Pons (tissue), 1 donor: ENCODE measurements at regions not wholly inside any gene's neighbourhood (a gene's known extent, or its start where the extent isn't known, plus 50 kb on each side); places are given as distances from the start of the nearest gene placed in this dataset.
"Not testable (repeated sequence)": the region's sequence is repeated elsewhere in the genome, so short reads cannot be mapped to it uniquely, and the experiment has no call there.

Experiments
- DNase-seq: peaks from one replicate; pipeline ENCODE4 v3.0.0-alpha.2; 2016; ENCODE audit warnings: low spot score

DNA sequence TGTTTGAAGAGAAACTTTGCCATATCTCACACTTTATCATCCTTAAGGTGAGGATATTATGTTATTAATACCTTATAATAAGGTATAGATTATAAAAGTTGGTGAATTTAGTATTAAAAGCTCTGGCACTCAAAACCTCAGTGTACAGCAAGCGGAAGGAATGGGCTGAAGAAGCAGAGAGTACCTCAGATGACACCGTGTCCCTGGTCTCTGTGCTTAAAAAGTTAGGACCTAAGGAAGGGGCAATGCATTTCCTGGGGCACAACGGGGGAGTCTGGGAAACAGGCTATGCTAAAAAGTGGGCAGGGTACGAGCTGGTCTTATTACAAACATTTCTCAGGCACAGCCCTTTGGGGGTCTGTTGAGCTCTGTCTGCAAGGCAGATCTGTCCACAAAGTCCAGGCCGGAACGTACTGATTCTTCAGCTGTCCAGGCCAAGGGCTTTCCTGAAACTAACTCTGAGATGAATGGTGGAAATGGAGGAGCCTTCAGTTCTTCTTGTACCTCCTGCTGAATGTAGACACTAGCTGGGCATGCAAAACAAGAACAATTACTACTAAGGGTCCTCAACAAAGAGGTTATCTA lies 202.7 kb downstream of the POM121L12 start:
- no peak for DNase-seq

DNA sequence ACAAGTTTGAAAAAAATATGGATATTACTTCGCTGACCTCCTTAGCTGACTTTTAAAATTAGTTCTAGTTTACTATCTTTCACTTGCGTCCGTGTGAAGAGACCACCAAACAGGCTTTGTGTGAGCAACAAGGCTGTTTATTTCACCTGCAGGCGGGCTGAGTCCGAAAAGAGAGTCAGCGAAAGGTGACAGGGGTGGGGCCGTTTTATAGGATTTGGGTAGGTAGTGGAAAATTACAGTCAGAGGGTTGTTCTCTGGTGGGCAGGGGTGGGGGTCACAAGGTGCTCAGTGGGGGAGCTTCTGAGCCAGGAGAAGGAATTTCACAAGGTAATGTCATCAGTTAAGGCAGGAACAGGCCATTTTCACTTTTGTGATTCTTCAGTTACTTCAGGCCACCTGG lies 203.7 kb downstream of the POM121L12 start:
- not testable (repeated sequence) for DNase-seq

DNA sequence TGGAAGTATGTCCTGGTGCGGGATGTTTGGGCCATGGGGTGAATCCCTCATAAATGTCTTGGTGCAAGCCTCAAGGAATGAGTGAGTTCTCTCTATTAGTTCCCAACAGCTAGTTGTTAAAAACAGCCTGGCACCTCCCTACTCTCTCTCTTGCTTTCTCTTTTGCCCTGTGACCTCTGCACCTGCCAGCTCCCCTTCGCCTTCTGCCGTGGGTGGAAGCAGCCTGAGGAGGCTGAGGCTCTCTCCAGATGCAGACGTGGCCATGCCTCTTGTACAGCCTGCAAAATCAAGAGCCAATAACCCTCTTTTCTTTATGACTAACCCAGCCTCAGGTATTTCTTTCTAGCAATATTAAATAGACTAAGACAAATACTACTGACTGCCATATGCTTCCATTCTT lies 210.3 kb downstream of the POM121L12 start:
- no peak for DNase-seq

DNA sequence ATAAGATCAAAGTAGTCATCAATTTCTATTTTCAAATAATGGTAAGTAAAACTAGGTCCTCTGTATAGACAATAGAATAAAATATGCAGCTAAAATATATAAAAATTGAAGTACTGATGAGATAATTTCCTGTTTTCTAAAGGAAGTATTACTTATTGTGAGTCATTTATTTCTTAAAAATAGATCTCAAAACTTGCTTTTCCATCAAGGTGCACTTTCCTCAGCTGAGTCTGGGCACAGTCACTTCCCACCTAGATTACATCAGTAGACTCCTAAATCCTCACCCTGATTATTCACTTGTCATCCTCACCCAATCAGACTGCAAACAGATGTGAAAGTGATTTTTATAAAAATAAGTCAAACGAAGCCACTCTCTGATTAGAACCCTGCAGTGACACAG lies 211.5 kb downstream of the POM121L12 start:
- DNase-seq = no peak

DNA sequence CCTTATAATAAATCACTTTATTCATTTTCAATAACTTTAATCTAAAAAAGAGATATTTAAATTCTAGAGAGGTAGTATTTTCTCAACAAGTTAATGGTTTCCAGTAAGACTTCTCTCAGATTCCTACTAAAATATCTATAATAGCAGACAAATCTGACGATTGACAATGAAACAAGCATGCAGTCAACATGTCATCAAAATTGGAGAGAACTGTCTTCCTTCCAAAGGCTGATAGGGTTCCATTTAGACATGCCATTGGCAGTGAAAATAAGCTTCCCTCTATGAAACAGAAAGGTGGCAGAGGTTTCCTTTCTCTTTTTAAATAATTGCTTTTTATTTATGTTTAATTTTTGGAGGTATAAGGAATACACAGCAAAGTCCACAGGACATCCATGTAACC lies 217.1 kb downstream of the POM121L12 start:
- DNase-seq = no peak

DNA sequence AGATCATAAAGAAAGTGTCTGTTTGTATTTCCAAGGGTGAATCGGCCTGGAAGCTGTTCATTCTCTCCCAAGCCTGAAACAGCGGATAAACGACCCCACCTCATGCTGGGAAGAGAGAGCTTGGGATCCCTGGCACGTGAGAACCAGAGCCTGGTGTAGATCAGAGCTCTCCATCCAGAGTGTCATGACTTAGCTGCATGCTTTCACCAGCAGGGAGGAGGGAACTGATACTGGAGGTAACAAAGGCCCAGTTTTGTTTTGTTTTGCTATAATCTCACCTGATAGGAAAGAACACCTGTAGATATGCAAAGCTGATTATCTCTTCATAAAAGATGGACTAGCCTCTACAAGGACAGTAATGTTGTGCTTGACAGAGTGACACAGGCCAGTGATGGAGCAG lies 236.6 kb downstream of the POM121L12 start:
- no peak for DNase-seq

DNA sequence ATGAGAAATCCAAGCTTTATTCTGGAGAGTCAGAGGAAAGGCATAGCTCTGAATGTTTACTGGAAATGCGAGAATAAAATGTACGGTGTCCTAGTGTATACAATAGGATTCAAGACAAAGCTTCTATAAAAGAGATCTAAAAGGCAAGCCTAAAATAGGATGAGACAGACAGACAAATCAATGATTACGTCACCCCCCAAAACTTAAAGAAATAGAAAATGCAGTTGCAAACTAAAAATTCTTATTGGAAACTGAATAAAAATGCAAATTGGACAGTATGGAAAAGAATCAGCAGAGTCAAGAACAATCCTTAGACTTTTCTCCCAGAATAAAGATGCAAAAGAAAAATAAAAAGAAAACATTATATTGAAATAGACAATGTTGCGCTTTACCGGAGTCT lies 245.9 kb downstream of the POM121L12 start:
- DNase-seq = no peak

DNA sequence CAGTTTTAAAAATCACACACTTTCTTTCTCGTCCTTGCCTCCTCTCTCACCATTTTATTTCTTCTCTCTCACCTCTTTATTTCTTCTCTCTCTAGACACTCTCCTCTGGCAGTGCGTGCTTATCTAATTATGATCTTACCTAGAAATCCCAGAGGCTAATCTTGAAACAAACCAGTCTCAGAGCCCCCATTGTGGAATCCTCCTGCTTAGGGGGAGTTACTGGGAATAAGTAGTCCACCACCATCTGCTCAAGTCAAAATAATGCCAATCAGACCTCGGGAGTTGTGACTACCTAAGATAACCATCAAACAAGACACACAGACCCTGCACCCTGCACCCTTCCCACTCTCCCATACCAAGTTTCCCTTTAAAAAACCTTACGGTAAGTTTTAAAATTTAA lies 256.9 kb downstream of the POM121L12 start:
- DNase-seq = no peak

DNA sequence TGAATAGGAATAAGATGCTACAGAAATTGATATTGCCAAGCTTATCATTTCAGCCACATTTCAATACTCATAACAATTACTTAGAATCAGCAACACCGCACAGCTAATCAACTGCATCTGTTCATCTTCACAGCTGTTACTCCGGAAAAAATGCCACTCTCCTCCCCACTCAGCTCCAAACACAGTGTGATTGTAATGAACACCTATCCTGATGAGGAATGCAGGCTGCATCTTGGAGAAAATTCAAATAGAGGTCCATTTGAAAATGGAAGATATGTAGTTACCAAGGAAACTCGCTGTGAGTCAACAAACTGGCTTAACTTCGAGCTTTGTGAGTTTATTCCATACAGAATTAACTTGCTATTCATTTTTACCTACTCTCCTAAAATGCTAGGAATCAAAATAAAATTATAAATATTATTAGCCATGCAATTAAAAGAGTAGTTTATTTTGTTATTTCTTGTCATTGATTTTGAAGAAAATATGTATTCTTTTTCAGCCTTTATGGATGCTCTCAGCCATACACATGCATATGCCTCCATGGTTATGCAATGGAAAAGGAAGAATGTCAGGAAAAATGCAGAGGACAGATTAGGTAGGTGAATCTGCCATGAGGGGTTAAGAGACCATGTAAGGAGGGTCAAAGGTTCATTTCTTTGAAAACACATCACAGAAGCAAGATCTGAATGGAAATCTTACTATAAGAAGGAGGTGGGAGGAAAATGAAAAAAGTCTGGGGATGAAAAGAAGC lies 267.2 kb downstream of the POM121L12 start:
- DNase-seq = no peak

DNA sequence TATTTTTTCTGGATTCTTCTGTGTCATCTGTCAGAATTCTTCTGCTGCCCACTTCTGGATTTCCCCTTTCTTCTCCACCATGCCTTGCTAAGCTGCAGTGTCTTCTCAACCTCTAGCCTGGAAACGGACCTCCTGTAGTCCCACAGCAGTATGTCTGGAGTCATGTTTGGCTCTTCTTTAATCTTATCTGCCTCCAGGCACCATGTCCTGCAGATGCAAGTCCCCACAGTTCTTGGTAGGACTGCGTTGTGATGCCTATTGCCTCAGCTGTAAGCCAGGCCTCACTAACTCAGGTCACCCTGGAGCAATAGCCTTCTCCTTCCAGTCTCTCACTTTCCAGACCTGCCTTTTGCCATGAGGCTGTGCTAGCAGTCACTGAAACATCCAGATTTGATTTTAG lies 268.3 kb downstream of the POM121L12 start:
- no peak for DNase-seq

DNA sequence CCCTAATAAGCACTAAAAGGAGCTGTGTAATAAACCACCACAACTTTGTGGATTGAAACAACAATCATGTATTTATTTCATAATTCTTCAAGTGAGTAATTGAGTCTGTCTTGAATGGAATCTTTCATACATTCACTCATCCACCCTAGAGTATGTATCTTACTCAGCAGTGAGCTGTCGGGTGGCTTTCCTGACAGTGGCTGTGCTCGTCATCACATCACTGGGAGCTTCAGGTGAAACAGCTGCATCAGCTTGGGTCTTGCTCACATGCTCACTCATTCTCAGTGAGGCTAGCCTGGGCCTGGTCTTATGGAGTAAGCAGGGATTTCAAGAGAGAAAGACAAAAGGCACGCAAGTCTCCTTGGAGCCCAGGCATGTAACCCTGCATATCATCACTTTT lies 271.4 kb downstream of the POM121L12 start:
- DNase-seq = no peak

DNA sequence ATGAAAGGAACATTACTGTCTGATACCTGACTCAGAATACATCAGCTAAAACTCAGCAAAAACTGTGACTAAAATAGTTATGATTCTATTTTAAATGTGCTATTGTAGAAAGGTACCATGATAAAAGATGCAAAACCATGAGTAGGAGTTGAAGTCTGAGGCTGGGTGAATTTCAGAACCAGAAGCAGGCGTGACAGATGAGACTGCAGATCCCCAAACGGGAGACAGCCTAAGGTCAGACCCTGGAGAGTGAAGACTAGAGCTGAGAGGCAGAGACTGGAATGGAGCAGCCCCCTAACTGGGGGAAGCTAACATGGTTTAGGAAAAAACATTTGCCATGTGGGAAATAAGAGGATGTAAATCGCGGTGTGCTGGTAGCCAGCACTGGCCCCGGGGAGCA lies 275.8 kb downstream of the POM121L12 start:
- DNase-seq = no peak

DNA sequence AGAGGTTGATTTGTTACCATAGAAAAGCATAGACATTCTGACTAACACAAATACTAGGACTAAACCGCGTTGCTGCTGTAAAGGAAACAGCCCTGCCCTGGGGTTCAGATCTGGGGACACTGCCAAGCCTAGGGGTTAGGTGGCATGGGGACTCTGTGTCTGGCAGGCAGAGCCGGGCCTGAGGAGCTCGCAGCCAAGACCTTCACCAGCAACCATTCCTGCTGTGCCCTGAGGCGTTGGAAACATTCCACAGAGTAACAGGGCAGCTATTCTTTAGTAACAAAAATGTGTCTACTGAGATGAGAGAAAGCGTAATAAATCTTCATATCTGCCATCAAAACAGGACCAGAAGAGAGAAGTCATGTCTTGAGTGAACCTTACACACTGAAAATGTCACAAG lies 280.5 kb downstream of the POM121L12 start:
- DNase-seq = peak; percentile 51

DNA sequence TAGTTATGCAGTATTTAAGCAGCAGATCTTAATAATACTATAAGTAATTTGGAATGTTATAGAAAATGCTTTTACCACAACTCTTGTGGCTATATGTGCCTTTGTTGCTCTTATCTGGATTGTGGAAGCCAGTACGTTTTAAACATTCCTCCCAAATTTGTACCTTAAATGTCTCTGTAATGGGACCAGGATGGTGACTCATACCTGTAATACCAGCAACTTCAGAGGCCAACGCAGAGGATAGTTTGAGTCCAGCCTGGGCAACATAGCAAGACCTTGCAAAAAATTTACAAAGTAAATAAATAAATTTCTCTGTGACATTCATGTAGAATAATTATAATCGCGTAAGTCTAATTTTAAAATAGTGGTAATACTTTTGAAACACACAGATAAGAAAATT lies 283.1 kb downstream of the POM121L12 start:
- DNase-seq = no peak

DNA sequence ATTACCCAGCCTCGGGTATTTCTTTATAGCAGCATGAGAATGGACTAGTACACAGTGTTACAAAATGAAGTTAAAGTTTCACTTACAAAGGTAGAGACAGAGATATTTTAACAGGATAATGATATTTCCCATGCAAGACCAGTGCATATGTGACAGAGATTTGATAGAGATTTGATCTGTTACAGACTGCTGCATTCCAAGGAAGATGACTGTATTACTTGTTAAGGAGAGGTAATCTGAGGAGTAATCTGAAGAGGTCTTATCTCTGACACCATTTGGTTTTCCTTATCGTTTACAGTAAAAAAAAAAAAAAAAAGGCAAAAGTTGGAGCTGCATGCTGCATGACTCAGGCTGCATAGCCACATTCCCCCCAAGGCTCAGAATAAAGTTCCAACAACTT lies 289.6 kb downstream of the POM121L12 start:
- no peak for DNase-seq

DNA sequence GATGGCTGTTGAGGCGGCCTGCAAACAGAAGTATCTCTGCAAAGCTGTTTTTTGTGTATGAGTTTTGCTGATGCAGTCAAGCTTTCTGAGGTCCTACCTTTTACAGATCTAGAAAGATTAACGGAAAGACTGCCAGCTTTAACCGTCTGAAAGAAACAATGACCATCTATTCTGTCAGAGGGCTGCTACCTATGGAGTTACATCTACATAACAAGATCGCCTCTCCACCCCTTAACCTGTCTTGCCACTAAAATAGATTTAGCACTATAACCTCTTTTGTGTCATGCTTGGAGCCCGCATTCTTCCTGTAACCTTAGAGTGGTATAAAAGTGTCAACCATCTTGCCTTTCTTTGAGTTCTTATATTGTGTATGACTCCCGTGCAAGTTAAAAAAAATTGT lies 291.2 kb downstream of the POM121L12 start:
- DNase-seq = no peak

DNA sequence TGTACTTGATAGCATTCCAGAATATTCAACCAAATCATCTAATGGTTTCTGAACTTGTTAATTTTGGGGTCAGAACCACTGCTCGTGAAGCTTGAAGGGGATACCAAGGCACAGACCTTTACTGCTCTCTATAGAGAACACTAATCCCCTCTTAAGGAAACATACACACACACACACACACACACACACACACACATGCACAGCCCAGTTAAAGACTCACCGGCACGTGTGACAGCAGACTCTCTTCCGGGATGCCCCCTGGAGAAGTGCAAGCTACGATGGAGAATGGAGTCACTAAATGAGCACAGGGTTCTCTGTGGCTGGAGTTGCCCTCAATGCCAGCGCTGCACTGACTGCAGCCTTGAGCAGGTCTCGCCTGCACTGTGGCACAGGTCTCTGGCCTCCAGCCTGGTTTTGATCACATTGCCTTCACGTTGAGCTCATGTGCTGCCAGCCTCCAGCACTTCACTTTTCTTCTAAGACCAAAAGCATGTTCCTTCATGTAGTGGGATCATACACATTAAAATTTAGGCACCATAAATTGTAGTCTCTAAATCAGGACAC lies 300.8 kb downstream of the POM121L12 start:
- DNase-seq = no peak

DNA sequence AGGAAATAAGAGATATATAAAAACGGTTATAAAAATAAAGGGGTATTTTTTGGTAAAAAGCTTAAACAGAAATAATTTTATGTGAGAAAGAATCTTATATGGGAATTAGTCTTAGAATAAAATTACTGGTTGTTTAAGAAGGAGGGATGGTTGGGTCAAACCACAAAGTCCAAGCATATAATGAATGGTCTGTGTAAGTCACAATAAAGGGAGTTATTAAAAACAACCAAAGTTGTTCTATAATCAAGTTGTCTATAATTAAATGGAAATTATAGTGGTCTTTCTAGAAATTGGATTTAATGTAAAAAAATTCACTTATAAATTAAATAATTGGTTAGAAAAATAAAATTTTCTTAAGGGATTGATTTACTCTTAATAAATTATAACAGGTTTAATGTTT lies 304.8 kb downstream of the POM121L12 start:
- no peak for DNase-seq

DNA sequence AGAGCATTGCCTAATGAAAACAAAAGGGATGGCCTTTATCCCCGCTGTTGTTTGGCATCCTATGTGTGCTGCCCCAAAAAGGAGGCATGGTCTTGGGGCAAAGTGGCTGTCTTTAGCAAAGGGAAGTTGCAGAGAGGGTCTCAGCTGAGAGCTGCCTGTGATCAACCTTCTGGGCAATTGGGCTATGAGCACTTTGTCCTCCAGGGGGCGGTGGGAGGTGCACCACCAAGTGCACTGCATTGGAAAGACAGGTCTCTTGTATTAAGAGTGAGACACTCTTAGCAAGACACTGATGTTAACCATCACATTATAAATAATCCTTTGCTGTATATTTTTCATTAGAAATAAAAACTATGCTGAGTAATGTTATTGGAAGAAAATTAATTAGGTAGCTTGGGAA lies 314.8 kb downstream of the POM121L12 start:
- peak; percentile 19 for DNase-seq

DNA sequence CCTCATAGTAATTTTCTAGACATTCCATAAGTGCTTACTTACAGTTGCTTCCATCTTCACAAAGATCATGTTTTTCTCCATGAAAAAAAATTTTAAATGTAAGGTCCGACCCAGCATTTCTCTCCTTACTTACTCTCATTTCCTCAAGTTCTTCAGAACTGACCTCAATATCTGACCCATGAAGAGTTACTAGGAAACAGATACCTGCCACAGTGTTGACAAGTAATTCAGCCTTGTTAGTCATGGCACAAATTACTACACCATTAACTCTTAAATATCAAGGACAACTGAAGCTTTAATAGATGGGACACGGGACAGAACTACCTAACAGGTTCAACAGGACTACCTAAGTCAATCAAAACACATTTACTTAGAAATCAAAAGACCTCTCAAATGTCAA lies 316.2 kb downstream of the POM121L12 start:
- no peak for DNase-seq

DNA sequence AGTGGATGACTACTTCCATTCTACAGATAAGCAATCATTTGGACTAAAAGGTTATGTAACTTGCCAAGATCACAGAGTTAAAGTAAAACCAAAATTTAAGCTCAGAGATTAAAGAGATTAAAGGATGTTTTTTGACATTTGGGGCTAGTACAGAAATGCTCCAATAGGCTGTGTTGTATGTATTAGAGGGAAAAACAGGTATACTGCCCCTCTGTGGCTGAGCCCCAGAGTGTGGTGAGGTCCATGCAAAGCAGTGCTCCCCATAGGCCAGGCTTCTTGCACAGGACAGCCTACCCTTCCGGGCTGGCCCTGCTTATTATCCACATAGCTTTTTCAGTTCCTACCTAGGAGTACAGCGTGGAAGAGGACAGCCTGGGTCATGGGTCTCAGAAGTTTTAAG lies 322.8 kb downstream of the POM121L12 start:
- DNase-seq = no peak

DNA sequence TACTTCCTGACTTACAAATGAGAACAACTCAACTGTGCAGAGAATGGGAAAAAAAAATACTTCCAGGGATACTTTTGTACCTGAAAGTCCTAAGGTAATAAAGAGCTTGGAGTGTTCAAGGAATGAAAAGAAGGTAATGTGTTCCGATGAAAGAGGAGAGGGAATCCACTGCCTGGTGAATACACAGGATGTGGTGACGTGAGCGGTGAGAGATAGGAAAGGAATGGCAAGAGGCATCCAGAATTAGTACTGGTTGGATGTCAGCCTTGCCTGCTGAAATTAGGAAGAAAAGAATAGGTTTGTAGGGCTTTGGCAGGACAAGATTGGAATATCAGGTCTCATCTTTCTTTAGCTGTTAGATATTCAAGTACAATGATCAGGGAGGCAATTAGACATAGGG lies 347.7 kb downstream of the POM121L12 start:
- no peak for DNase-seq

DNA sequence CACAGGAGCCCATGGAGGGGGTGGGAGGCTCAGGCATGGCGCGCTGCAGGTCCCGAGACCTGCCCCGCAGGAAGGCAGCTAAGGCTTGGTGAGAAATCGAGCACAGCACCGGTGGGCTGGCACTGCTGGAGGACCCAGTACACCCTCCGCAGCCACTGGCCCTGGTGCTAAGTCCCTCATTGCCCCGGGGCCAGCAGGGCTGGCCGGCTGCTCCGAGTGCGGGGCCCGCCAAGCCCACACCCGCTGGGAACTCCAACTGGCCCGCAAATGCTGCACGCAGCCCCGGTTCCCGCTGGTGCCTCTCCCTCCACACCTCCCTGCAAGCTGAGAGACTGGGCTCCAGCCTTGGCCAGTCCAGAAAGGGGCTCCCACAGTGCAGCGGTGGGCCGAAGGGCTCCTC lies 349.8 kb downstream of the POM121L12 start:
- not testable (repeated sequence) for DNase-seq

DNA sequence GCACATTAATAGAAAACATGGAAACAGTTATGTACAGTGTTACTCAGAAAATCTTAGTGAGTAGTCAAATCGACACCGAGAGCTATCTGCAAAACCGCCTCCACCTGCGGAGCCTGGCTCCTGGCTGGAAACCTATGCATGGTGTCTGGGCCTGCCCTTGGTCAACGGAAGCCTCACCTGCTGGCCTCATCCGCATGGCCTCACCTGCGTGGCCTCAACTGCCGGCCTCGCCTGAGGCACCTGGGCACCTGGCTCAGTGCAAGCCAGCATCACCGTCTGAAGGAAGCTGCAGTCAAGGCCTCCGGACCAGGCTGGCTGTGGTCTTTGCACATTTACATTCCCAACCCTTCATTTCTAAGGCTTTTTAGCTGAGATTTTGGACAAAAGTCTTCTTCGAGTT lies 352.1 kb downstream of the POM121L12 start:
- DNase-seq = no peak
